Skeletal muscle tissue (tissue), 3 donors: ENCODE measurements at regions not wholly inside any gene's neighbourhood (a gene's known extent, or its start where the extent isn't known, plus 50 kb on each side); places are given as distances from the start of the nearest gene placed in this dataset.

Experiments used
- H3K27ac ChIP-seq: one replicate; pipeline ENCODE4 v1.7.0; 2013; ENCODE audit warnings: mild to moderate bottlenecking, low read depth, low read length, inconsistent platforms
- H3K27me3 ChIP-seq, 3 donors: one replicate each; pipeline ENCODE4 v1.7.0; 2013; ENCODE audit warnings: low read length in 3 of 3; ENCODE audit not compliant: control insufficient read depth in 3 of 3, insufficient read depth in 3 of 3
- H3K36me3 ChIP-seq, 3 donors: one replicate each; pipeline ENCODE4 v1.7.0; 2013; ENCODE audit warnings: low read length in 3 of 3; ENCODE audit not compliant: control insufficient read depth in 3 of 3, insufficient read depth in 3 of 3
- H3K4me1 ChIP-seq, 3 donors: one replicate each; pipeline ENCODE4 v1.7.0; 2013; ENCODE audit warnings: low read length in 3 of 3, mild to moderate bottlenecking in 3 of 3; ENCODE audit not compliant: control insufficient read depth in 3 of 3, insufficient read depth in 3 of 3
- H3K4me3 ChIP-seq, 3 donors: one replicate each; pipeline ENCODE4 v1.7.0; 2013; ENCODE audit warnings: low read length in 3 of 3
- H3K9ac ChIP-seq, 3 donors: one replicate each; pipeline ENCODE4 v1.7.0; 2013; ENCODE audit warnings: low read length in 3 of 3, mild to moderate bottlenecking in 3 of 3, moderate library complexity in 2 of 3, low read depth in 1 of 3
- H3K9me3 ChIP-seq, 3 donors: one replicate each; pipeline ENCODE4 v1.7.0; 2013; ENCODE audit warnings: low read length in 3 of 3; ENCODE audit not compliant: control insufficient read depth in 3 of 3
- donor health status: Osteomylitis.

GRCh38 chr2:238745997-238746396, 101.9 kb upstream of the TWIST2 start:
- Histone ChIP-seq H3K9me3 (peaks cover 2 to 11% (median 4%) of the 10 kb centered on the region in 3 donors), H3K4me1 (no peaks in the 10 kb centered on the region), H3K36me3 (no peaks in the 10 kb centered on the region), H3K27ac (no peak overlapping the region), H3K9ac (no peak overlapping the region), H3K4me3 (no peak overlapping the region), H3K27me3 (peaks cover 20 to 39% (median 27%) of the 10 kb centered on the region in 3 donors)

DNA sequence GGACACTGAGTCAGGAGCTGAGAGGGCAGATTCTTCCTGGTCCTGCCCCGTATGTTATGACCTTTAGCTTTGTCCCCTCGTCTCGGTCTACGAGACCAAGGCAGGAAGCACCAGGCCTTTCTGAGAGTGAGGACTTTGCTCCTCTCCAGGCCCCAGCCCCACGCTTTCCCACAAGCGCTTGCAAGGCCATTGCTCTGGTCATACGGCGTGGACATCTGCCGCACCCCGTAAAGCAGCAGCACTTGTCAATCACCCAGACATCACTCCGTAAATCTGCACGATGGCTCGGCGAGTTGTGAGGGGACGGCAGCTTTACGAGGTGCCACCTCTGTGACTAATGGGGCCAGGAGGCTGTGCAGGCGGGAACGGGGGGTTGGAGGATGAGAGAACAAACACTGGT, 100.8 kb upstream of the TWIST2 start:
- H3K36me3 ChIP-seq, result no peaks in the 10 kb centered on the region
- H3K4me1 ChIP-seq, result no peaks in the 10 kb centered on the region
- H3K27ac ChIP-seq, result no peak overlapping the region
- no peak overlapping the region for H3K4me3 ChIP-seq
- H3K27me3 ChIP-seq, result peaks cover 15 to 35% (median 27%) of the 10 kb centered on the region in 3 donors
- peaks cover 2 to 11% (median 4%) of the 10 kb centered on the region in 3 donors for H3K9me3 ChIP-seq
- H3K9ac ChIP-seq, result no peak overlapping the region

- Histone ChIP-seq H3K9me3 (peaks cover 2 to 11% (median 4%) of the 10 kb centered on the region in 3 donors), H3K36me3 (no peaks in the 10 kb centered on the region), H3K4me1 (no peaks in the 10 kb centered on the region), H3K27ac (no peak overlapping the region), H3K9ac (no peak overlapping the region), H3K4me3 (no peak overlapping the region), H3K27me3 (peaks cover 15 to 30% (median 23%) of the 10 kb centered on the region in 3 donors)
Measured at GRCh38 chr2:238747557-238747956, 100.3 kb upstream of the TWIST2 start.

- Histone ChIP-seq H3K36me3 (no peaks in the 10 kb centered on the region), H3K4me1 (no peaks in the 10 kb centered on the region), H3K9ac (no peak overlapping the region), H3K4me3 (no peak overlapping the region), H3K27me3 (peaks cover 10 to 17% (median 13%) of the 10 kb centered on the region in 3 donors), H3K27ac (no peak overlapping the region), H3K9me3 (peaks cover 2 to 11% (median 4%) of the 10 kb centered on the region in 3 donors)
Measured at GRCh38 chr2:238750212-238750904, 97.5 kb upstream of the TWIST2 start.

GRCh38 chr2:238754259-238754658, 93.6 kb upstream of the TWIST2 start:
- peaks cover 2 to 9% (median 4%) of the 10 kb centered on the region in 3 donors for H3K9me3 ChIP-seq
- peaks cover 0 to 2% (median 0%) of the 10 kb centered on the region in 3 donors for H3K27me3 ChIP-seq

DNA sequence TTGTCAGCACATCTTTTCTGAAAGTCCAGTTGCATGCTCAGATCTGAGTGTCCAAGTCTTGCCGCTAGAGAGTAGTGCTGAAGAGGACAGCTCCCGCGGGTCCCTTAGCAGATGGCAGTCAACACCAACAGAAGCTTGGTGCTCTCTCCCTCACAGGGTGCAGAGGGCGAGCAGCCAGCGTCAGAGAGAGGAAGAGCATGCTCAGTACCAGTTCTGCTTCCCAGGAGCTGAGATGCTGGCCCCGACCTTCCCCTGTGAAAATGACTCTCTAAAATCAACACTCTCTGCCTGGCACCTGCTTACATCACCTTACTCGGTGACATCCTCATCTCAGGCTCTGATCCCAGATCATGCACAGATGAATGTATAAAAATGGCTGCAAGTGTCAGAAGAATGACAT, 86.0 kb upstream of the TWIST2 start:
- H3K9me3 ChIP-seq, result no peaks in the 10 kb centered on the region
- H3K27ac ChIP-seq, result no peak overlapping the region

More at GRCh38 chr2:238754259-238754658, 93.6 kb upstream of the TWIST2 start:
- Histone ChIP-seq H3K27ac (no peak overlapping the region), H3K4me1 (no peaks in the 10 kb centered on the region), H3K4me3 (no peak overlapping the region), H3K36me3 (no peaks in the 10 kb centered on the region), H3K9ac (no peak overlapping the region)

GRCh38 chr2:238763471-238763995, 84.4 kb upstream of the TWIST2 start:
- no peak overlapping the region for H3K27ac ChIP-seq
- no peaks in the 10 kb centered on the region for H3K36me3 ChIP-seq
- no peak overlapping the region for H3K9ac ChIP-seq
- H3K9me3 ChIP-seq, result no peaks in the 10 kb centered on the region
- H3K27me3 ChIP-seq, result peaks cover 28 to 36% (median 33%) of the 10 kb centered on the region in 3 donors
- no peaks in the 10 kb centered on the region for H3K4me1 ChIP-seq
- H3K4me3 ChIP-seq, result no peak overlapping the region

More for the DNA sequence above, 86.0 kb upstream of the TWIST2 start:
- Histone ChIP-seq H3K9ac (no peak overlapping the region), H3K27me3 (peaks cover 28 to 32% (median 30%) of the 10 kb centered on the region in 3 donors), H3K36me3 (no peaks in the 10 kb centered on the region), H3K4me3 (no peak overlapping the region), H3K4me1 (no peaks in the 10 kb centered on the region)

- H3K9me3 ChIP-seq, result no peaks in the 10 kb centered on the region
- H3K4me1 ChIP-seq, result no peaks in the 10 kb centered on the region
- H3K36me3 ChIP-seq, result no peaks in the 10 kb centered on the region
- H3K4me3 ChIP-seq, result no peak overlapping the region
- no peak overlapping the region for H3K9ac ChIP-seq
- H3K27ac ChIP-seq, result no peak overlapping the region
- peaks cover 28 to 34% (median 31%) of the 10 kb centered on the region in 3 donors for H3K27me3 ChIP-seq
Measured at GRCh38 chr2:238765590-238765989, 82.3 kb upstream of the TWIST2 start.

GRCh38 chr2:238771218-238771617, 76.7 kb upstream of the TWIST2 start:
- Histone ChIP-seq H3K4me1 (peaks cover 0 to 5% (median 0%) of the 10 kb centered on the region in 3 donors), H3K9me3 (no peaks in the 10 kb centered on the region), H3K27me3 (peaks cover 15 to 42% (median 29%) of the 10 kb centered on the region in 3 donors), H3K36me3 (no peaks in the 10 kb centered on the region), H3K4me3 (no peak overlapping the region), H3K27ac (no peak overlapping the region), H3K9ac (no peak overlapping the region)

DNA sequence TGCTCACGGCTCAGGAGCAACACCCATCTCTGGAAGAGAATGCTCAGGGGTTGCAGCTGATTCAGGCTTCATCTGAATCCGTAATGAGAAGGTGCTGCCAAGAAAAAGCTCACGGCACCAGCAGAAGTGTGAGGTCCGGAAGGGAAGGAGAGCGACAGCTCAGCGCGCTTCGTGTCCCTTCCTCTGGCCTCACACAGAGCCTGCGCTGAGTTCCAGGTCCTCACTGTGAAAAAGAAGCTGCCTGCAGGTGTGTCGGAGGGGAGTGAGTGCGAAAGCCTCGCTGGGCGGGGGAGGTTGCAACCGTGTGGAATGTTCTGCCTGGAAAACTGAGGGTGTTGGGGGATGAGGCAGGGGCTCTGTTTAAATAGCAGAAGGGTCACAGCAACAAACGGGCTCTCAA, 76.2 kb upstream of the TWIST2 start:
- H3K36me3 ChIP-seq, result no peaks in the 10 kb centered on the region
- H3K4me1 ChIP-seq, result peaks cover 0 to 5% (median 0%) of the 10 kb centered on the region in 3 donors
- peaks cover 11 to 41% (median 25%) of the 10 kb centered on the region in 3 donors for H3K27me3 ChIP-seq
- H3K27ac ChIP-seq, result no peak overlapping the region
- no peak overlapping the region for H3K9ac ChIP-seq
- no peaks in the 10 kb centered on the region for H3K9me3 ChIP-seq
- no peak overlapping the region for H3K4me3 ChIP-seq
